ENCODE measurements at regions not wholly inside any gene's neighbourhood (a gene's known extent, or its start where the extent isn't known, plus 50 kb on each side); places are given as distances from the start of the nearest gene placed in this dataset.
"Not testable (repeated sequence)": the region's sequence is repeated elsewhere in the genome, so short reads cannot be mapped to it uniquely, and the experiment has no call there.

DNA sequence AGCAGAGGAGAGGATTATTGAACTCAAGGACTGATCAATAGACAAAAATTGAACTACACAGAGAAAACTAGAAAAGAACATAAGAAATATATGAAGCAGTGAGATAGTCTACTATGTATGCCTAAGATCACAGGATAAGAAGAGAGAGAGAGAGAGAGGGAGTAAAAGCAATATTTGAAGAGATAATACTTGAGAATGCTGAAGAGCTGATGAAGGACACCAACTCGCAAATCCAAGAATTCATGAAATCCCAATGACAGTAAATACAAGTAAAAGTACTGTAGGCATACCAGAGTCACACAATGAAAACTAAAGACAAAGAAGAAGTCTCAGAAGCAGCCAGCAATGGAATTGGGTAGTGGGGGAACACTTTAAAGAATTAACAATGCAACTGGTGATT, 260.1 kb upstream of the SPAG17 start:
- no peak for DNase-seq

DNA sequence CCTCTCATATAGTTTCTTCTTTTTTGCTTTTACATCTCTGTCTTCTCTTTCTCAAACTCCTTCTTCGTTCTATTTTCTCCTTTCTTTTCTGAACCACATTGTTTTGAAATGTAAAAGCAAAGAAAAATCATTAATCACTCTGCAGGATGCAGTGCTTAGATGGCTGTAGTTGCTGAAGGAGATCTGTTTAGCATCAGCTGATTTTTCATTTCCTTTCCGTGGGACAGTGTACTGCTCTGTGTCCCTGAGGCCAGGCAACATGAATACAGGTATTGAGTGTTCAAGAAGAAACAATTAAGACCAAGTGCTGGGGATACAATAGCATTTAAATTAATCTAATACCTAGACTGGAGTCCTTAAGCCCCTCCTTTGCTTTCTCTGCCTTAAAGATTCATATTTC, 257.2 kb upstream of the SPAG17 start:
- no peak for DNase-seq

DNA sequence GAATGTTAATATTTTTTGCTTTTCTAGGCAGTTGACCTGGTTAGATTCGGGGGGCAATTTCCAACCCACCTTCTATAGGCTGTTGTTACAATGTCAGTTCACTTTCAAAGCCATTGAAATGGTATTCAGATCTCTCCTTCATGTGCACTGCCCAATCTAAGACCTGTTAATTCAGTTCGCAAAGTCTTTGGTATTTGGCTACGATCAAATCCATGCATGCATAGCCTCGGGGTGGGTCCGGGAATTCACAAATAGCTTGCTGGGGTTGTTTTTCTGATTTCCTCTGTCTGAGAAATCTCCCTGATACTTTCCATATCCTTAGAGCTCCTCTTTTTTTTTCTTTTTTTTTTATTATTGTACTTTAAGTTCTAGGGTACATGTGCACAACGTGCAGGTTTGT, 252.6 kb upstream of the SPAG17 start:
- no peak for DNase-seq

DNA sequence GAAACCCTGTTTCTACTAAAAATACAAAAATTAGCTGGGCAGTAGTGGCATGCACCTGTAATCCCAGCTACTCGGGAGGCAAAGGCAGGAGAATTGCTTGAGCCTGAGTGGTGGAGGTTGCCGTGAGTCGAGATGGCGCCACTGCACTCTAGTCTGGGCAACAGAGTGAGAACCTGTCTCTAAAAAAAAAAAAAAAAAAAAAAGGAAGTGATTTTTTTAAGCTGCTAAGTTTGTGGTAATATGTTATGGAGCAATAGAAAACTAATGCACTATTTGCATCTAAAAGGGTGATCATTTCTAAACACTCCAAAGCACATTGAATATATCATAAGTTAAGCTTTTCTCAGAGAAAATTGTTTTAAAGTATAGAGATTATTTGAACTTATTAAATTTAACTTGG, 244.8 kb upstream of the SPAG17 start:
- DNase-seq, result no peak

DNA sequence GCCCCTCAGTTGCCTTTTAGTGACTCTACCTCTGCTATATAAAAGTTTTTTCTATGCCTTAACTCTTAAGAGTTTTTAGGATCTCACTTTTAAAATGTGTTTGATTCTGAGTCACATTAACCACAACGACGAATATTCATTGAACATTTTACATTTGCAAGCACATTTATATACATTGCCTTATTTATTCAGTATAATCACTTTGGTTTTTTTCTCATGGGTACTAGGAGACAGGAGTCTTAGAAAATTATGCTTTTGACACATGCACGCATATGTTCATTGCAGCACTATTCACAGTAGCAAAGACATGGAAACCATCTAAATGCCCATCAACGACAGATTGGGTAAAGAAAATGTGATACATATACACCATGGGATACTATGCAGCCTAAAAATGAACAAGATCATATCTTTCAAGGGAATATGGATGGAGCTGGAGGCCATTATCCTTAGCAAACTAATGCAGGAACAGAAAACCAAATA, 236.9 kb upstream of the SPAG17 start:
- no peak for DNase-seq

DNA sequence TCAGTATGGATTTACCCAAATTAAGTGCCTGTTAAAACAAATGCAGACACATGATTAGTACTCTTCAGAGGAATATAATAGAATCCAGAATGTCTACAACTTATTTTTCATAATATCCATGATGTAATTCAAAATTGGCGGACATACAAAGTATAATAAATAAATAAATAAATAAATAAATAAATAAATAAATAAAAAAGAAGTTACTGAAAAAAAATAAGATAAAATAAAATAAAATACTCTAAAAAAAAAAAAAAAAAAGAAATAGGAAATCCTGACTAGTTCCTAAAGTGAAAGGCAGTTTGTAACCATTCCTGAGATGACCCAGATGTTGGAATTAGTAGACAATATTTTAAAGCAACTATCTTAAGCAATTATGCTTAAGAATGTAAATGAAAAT, 219.0 kb upstream of the SPAG17 start:
- DNase-seq, result no peak

DNA sequence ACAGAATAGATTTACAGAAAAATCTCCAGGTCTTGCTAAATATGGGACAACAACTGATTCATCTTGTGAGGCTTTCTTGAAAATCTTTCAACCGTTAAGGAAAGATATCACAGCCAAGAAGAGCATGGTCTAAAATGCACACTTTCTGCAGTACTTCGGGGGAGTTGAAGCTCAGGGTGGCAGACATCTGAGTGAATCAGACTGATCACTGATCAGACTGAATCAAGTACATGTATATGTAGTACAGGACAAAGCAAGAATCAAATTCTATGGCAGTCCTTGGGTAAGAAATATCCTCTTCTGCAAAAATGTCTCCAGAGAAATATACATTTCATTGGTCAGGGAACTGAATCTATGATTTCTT, 212.4 kb upstream of the SPAG17 start:
- DNase-seq, result no peak

DNA sequence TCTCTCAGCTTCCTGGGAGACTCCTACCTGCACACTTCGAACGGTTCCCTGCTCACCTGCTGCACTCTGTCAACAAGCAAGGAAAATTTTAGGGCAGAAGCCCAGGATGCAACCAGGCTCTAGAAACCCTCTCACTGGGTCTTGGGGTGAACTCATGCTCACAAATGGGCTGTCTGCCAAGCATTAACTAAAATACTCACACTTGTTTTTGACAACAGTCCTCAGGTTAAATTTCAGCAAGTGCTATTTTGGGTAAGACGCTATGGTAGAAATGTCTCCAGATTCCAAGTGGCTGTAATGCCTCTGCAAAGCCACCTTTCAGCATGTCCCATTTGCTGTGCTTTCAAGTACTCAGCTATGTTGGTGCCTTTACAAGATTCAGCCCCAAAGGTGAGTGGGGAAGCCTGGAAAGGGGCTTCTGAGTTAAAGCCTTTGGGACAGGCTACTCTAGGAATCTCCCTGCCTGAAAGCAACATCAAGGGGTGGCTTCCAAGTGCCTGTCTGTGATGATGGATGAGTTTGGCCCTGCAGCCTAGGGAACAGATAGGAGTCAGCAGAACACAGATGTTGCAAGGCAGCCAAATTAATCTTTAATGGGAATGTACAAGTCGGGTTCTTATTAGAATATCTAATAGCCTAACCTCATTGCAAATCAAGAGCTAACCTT, 211.9 kb upstream of the SPAG17 start:
- no peak for DNase-seq

DNA sequence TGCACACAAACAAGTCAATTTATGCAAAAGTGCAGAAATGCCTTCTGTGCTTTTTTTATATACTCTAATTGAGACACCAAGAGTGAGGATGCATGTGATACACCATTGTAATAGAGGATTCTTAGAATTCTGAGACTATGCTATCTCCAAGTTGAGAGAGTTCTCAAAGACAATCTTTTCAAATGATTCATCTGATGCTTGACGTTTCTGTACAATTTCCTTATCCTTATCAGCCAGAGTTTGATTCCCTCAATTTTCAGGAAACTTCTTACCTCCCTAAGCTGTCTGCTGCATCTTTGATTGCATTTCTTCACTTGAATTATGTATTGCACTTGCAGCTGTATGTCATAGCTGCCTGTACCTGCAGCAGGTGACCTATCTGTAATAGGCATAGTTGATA, 211.3 kb upstream of the SPAG17 start:
- no peak for DNase-seq

DNA sequence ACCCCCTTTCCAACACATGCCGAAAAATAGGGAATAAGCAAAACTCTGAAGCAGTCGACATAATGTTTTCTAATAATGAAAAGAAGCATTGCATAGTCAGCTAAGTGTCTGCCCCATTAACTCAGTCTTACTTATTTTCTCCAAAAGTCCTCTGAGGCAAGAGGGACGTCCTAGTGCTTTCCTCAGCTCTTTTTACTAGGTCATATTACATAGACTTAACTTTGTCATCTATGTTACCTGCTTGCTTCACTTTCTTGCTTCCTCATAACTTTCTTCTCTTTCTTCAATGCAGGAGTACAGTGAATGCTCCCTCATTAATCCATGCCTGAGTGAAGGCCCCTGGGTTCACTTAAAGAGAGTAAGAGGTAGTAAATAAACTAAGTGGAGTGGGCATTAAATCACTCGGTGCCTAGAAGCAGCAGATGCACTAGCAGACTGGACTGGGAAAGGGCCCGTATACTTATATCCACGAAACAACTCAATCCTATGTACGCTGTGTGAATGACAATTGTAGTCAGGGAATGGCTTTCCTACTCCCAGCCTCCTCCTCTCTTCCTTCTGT, 210.5 kb upstream of the SPAG17 start:
- DNase-seq, result no peak

DNA sequence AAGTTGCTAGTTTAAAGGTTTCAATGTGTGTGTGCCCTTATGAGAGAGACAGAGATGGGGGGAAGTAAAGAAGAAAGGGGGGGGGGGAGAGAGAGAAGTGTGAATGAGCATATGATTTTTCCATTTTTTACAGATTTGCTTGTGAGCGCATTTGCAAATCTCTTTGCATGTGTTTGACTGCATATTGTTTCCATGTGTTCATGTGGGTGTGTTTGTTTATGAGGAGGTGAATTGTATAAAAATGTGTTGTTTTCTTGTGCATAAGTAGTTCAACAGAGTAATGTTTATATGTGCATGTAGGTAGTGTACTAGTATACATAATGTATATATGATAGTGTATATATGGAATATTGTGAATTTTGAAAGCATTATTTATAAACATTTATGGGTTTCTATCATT, 205.9 kb upstream of the SPAG17 start:
- no peak for DNase-seq

DNA sequence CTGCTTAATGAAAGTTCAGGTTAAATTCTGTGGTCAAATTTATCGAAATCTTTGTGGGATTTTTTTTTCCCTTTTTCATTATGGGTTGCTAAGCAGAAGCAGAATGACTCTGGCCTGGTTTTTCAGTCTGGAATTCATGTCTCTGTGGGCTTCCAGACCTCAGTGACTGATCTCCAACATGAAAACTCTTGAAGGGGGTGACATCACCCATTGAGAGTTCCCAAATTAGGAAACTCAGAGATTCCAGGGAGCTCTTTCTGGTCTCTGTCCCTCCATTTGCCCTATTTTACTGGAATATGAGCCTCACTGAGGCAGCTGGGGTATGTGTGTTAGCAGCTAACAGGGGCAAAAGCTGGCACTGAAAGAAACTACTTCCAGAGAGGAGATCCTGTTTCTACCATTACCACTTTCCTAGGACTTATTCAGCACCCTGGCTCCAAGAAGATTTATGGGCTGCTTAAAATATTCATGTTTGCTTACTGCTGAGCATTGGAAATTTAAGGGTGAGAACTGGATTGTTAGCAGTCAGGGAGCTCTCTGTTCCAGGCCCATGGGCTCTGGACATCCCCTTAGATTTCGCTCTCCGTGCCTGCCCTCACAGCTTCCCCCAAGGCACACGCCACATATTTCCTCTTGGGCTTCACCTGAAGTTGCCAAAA, 203.4 kb upstream of the SPAG17 start:
- DNase-seq, result no peak

DNA sequence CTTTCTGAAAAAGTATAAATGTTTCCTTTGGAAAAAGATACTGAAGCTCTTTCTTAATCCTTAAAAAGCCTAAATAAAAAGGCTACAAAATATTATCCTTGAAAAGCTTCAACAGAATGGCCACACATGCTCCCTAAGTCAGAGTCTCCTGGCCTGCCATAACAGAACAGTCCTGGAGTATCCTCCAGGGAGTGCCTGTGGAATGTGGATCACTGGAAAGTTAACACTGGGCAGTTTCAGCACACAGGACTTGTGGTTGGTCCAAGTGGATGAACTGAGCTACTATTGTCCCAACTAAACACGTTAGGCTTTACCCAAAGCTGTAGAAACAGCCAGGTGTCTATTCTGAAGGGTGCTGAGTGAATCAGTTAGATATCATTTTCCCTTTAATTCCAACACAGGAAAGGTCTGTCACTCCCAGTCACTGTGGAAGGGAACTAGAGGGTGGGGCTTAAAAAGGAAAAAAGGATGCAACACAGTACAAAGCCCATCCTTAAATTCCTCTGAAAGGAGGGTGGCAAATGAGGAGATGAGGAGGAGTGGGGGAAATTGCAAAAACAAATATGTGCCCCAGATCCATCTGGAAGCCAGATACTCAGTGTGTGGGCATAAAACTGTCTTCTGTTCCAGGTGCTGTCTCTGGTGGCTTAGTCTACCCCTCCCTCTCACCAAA, 196.3 kb upstream of the SPAG17 start:
- no peak for DNase-seq

DNA sequence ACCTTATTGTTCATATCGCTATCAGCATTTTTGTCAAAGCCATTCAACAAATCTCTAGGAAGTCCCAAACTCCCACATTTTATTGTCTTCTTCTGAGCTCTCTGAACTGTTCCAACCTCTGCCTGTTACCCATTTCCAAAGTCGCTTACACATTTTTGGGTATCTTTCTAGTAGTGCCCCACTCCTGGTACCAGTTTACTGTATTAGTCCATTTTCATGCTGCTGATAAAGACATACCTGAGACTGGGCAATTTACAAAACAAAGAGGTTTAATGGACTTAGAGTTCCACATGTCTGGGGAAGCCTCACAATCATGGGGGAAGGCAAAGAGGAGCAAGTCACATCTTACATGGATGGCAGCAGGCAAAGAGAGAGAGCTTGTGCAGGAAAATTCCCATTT, 192.2 kb upstream of the SPAG17 start:
- not testable (repeated sequence) for DNase-seq

DNA sequence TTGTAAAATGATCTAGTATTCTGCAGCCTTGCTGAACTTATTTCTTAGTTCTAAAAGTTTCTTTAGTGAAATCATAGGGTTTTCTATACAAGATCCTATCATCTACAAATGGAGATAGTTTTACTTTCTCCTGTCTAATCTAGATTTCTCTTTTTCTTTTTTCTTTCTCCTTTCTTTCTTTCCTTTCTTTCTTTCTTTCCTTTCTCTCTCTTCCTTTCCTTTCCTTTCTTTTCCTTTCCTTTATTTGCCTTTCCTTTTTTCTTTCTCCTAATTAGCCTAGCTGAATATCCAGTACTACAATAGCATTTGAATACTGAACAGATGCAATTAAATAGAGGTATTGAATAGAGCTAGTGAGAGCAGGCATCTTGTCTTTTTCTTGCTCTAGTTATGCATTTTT, 186.6 kb upstream of the SPAG17 start:
- no peak for DNase-seq

DNA sequence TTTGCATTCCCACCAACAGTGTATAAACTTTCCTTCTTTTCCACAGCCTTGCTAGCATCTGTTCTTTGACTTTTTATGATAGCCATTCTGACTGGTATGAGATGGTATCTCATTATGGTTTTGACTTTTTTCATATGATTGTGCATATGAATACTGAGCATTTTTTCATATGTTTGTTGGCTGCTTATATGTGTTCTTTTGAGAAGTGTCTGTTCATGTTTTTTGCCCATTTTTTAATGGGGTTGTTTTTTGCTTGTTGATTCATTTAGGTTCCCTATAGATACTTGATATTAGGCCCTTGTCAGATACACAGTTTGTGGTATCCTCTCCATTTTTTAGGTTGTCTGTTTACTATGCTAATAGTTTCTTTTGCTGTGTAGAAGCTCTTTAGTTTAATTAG, 185.8 kb upstream of the SPAG17 start:
- DNase-seq, result no peak

DNA sequence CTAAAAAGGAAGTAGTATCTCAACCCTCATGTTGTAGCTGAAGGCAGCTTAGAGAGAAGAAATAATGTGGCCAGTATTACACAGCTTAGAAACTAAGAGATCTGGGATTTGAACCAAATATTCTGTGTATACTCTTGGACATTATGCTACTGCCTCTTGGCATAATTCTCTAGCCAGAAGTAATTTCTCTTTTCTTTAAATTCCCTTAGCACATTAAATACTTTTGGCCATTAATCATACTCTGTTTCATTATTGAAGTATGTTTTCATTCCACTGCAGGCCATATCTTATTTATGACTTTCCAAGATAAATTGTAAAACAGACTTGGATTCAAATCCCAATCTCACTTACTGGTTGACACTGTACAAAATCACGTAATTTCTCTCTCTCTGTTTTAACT, 181.3 kb upstream of the SPAG17 start:
- no peak for DNase-seq

DNA sequence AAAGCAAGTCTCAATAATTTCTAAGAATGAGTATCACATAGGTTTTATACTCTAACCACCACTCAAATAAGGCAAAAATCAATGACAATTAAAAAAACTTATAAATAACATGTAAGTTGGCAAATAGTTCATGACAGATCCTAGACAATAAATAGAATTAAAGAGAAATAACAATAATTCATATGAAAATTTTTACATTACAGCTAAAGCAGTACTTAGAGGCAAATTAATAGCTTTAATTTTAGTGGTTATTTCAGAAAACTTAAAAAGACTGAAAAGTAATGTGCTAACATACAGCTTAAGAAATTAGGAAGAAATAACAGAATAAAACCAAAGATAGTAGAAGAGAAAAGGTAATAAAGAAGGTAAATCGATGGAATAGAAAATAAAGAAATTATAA, 179.9 kb upstream of the SPAG17 start:
- DNase-seq, result no peak

DNA sequence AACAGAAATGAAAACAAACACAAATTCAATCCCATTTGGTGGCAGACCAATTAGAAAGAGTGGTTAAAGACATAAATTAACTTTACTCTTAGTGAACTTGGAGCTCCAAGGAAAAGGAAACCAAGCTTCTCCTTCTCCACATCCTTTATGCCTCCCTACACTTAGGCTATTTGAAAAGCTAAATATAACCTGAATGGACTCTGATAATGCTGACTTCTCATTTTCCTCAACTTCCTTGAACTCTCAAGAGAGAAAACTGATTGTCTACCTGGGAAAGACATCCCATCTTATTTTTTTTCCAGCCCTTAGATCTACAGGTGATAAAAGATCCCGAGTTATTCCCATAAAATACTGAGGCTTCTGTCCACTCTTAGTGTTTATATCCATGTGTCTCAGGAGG, 178.4 kb upstream of the SPAG17 start:
- DNase-seq, result no peak

DNA sequence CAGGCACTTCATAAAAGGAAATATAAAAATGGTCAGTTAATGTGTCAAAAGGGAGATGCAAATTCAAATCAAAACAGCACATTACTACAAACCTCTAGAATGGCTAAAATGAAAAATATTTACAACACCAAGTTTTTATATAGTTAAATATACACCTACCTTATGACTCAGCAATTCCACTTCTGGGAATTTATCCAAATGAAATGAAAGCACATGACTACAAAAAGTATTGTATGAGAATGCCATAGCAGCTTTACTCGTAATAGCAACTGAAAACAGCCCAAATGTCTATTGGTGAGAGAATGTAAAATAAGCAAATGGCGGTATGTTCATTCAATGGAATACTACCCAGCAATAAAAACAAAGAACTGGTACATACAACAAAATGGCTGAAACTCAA, 175.8 kb upstream of the SPAG17 start:
- no peak for DNase-seq

DNA sequence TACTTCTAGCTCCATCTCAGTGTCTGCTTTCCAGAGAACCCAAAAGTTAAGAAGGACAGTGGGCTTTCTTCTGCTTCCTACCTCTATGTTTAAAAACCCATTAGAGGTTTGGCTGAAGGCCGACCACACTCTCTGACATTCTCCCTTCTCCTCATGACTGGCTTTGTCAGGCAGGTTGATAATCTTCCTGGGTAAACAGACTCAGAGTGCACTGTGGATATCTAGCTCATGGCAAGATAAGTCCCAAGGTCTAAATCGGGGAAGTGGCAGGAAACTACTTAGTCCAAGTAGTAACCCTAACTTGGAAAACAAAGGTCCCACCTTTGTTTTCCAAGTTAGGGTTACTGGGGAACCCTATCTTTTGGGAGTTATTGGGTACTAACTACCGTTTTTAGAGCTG, 161.9 kb upstream of the SPAG17 start:
- no peak for DNase-seq

DNA sequence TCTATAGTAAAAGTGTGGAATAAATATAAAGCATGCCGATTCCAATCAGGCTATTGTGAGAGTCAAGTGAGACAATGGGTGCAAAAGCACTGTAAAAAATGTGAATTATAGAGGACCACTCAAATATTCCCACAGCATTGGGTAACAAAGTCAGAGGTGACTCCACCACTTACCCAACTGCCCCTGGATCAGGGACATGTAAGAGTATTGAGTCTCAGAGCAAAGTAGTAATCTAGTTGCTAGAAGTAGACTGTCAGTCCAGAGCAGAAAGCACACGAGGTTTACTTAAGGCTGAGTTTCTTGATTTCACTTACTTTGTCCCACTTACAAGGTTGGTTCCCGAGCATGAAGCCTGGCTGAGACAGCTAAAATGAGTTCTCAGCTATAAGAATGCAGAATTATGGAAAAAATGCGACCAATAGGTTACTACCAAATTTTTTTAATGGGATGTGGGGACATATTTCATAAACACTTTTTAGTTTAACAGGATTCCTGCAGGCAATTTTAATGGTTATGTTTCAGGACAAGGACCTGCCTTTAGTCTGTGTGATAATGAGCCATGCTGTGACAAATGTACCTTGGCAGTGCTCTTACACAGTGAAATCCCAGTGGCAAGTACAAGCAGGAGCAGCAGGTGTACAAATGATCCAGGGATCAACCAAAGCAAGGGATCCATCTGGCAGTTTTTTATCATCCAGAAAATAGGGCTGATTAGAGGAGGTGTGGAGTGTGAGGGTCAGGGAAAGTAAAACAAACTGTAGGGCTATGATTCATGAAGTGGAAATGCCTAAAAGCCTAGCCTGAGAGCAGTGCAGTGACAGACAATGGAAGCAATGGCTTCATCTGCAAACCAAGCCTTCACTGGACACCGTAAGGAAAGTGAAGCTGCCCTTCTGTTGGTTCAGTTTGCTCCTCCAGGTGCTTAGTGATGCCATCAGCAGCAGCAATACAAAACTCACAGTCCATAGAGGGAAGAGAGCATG, 156.2 kb upstream of the SPAG17 start:
- no peak for DNase-seq

Data from hippocampal formation (tissue), 2 donors.